Kidney glomerular epithelial cell (primary cell): ENCODE measurements at regions not wholly inside any gene's neighbourhood (a gene's known extent, or its start where the extent isn't known, plus 50 kb on each side); places are given as distances from the start of the nearest gene placed in this dataset.
A peak's percentile ranks its signal among the peaks of the same experiment; 100 is the strongest.
"Not testable (repeated sequence)": the region's sequence is repeated elsewhere in the genome, so short reads cannot be mapped to it uniquely, and the experiment has no call there.

Experiments
- DNase-seq: peaks from one replicate; lab custom pipeline; 2025; lab: John Stamatoyannopoulos, UW

- no peak for DNase-seq
Observed at GRCh38 chr2:107569496-107569895, 257.2 kb upstream of the RGPD4 start.

- DNase-seq: no peak
Observed at GRCh38 chr2:107570876-107571275, 255.8 kb upstream of the RGPD4 start.

GRCh38 chr2:107572890-107573289 is 253.8 kb upstream of the RGPD4 start:
- not testable (repeated sequence) for DNase-seq

GRCh38 chr2:107576991-107577390 is 249.7 kb upstream of the RGPD4 start:
- no peak for DNase-seq

- DNase-seq: no peak
Observed at GRCh38 chr2:107582487-107582886, 244.2 kb upstream of the RGPD4 start.

GRCh38 chr2:107584577-107584976 is 242.1 kb upstream of the RGPD4 start:
- DNase-seq: peak; percentile 7

GRCh38 chr2:107585851-107586250 is 240.8 kb upstream of the RGPD4 start:
- no peak for DNase-seq

- no peak for DNase-seq
Observed at GRCh38 chr2:107588181-107588580, 238.5 kb upstream of the RGPD4 start.

GRCh38 chr2:107589079-107589491 is 237.6 kb upstream of the RGPD4 start:
- DNase-seq: peak; percentile 6

GRCh38 chr2:107591561-107592279 is 235.0 kb upstream of the RGPD4 start:
- peak; percentile 23 for DNase-seq

- DNase-seq: no peak
Observed at GRCh38 chr2:107592280-107592624, 234.4 kb upstream of the RGPD4 start.

GRCh38 chr2:107595285-107595684 is 231.4 kb upstream of the RGPD4 start:
- DNase-seq: no peak

GRCh38 chr2:107595749-107596148 is 230.9 kb upstream of the RGPD4 start:
- no peak for DNase-seq

- no peak for DNase-seq
Observed at GRCh38 chr2:107597507-107597906, 229.2 kb upstream of the RGPD4 start.

GRCh38 chr2:107602801-107603200 is 223.9 kb upstream of the RGPD4 start:
- no peak for DNase-seq

- no peak for DNase-seq
Observed at GRCh38 chr2:107607054-107607453, 219.6 kb upstream of the RGPD4 start.

GRCh38 chr2:107607473-107607872 is 219.2 kb upstream of the RGPD4 start:
- no peak for DNase-seq

GRCh38 chr2:107615039-107615438 is 211.7 kb upstream of the RGPD4 start:
- DNase-seq: no peak

- DNase-seq: no peak
Observed at GRCh38 chr2:107618769-107619168, 207.9 kb upstream of the RGPD4 start.

- DNase-seq: no peak
Observed at GRCh38 chr2:107621186-107622165, 205.2 kb upstream of the RGPD4 start.

- DNase-seq: no peak
Observed at GRCh38 chr2:107622741-107623310, 203.9 kb upstream of the RGPD4 start.

- DNase-seq: no peak
Observed at GRCh38 chr2:107625982-107626381, 200.7 kb upstream of the RGPD4 start.

- no peak for DNase-seq
Observed at GRCh38 chr2:107627164-107627563, 199.5 kb upstream of the RGPD4 start.
